ENCODE measurements at regions not wholly inside any gene's neighbourhood (a gene's known extent, or its start where the extent isn't known, plus 50 kb on each side); places are given as distances from the start of the nearest gene placed in this dataset.

DNA sequence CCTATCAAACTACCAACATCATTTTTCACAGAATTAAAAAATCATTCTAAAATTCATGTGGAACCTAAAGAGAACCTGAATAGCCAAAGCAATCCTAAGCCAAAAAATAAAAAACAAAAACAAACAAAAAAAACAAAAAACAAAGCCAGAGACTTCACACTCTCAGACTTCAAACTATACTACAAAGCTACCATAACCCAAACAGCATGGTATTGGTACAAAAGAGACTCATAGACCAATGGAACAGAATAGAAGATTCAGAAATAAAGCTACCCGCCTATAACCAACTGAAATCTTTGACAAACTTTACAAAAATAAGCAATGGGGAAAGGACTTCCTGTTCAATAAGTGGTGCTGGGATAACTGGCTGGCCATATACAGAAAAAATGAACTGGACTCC lies 152.3 kb upstream of the SMIM31 start:
- TF ChIP-seq, protein P1, sequence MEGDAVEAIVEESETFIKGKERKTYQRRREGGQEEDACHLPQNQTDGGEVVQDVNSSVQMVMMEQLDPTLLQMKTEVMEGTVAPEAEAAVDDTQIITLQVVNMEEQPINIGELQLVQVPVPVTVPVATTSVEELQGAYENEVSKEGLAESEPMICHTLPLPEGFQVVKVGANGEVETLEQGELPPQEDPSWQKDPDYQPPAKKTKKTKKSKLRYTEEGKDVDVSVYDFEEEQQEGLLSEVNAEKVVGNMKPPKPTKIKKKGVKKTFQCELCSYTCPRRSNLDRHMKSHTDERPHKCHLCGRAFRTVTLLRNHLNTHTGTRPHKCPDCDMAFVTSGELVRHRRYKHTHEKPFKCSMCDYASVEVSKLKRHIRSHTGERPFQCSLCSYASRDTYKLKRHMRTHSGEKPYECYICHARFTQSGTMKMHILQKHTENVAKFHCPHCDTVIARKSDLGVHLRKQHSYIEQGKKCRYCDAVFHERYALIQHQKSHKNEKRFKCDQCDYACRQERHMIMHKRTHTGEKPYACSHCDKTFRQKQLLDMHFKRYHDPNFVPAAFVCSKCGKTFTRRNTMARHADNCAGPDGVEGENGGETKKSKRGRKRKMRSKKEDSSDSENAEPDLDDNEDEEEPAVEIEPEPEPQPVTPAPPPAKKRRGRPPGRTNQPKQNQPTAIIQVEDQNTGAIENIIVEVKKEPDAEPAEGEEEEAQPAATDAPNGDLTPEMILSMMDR (IDR thresholded peaks at IDR 0.05) = no peak
- no peak for TF ChIP-seq POLR2A (IDR thresholded peaks at IDR 0.05)

Data from vagina (tissue), 2 donors.